GM21529 (cell line): ENCODE measurements at regions not wholly inside any gene's neighbourhood (a gene's known extent, or its start where the extent isn't known, plus 50 kb on each side); places are given as distances from the start of the nearest gene placed in this dataset.
"Not testable (repeated sequence)": the region's sequence is repeated elsewhere in the genome, so short reads cannot be mapped to it uniquely, and the experiment has no call there.

ENCODE experiments used
- ATAC-seq: cut with Tn5 transposase; IDR thresholded peaks from one replicate; pipeline ENCODE4 v1.9.1; 2021; ENCODE audit not compliant: unreplicated experiment

GRCh38 chr20:58043236-58044140 lies 185.0 kb downstream of the ANKRD60 start:
- ATAC-seq = no peak

- ATAC-seq = no peak
Measured at GRCh38 chr20:58042591-58042990, 185.9 kb downstream of the ANKRD60 start.

GRCh38 chr20:58040447-58041290 lies 187.8 kb downstream of the ANKRD60 start:
- ATAC-seq = no peak

- no peak for ATAC-seq
Measured at GRCh38 chr20:58039274-58040092, 189.0 kb downstream of the ANKRD60 start.

GRCh38 chr20:58038123-58038654 lies 190.3 kb downstream of the ANKRD60 start:
- ATAC-seq = no peak

- ATAC-seq = no peak
Measured at GRCh38 chr20:58037631-58038030, 190.8 kb downstream of the ANKRD60 start.

GRCh38 chr20:58033026-58033536 lies 195.4 kb downstream of the ANKRD60 start:
- no peak for ATAC-seq

- no peak for ATAC-seq
Measured at GRCh38 chr20:58032599-58032998, 195.9 kb downstream of the ANKRD60 start.

GRCh38 chr20:58031350-58031749 lies 197.1 kb downstream of the ANKRD60 start:
- ATAC-seq = not testable (repeated sequence)

- ATAC-seq = no peak
Measured at GRCh38 chr20:58028123-58028522, 200.3 kb downstream of the ANKRD60 start.

GRCh38 chr20:58026361-58026760 lies 202.1 kb downstream of the ANKRD60 start:
- no peak for ATAC-seq

- ATAC-seq = no peak
Measured at GRCh38 chr20:58025233-58025632, 203.2 kb downstream of the ANKRD60 start.

- no peak for ATAC-seq
Measured at GRCh38 chr20:58024241-58024721, 204.2 kb downstream of the ANKRD60 start.

GRCh38 chr20:58023781-58024180 lies 204.7 kb downstream of the ANKRD60 start:
- ATAC-seq = no peak

- ATAC-seq = no peak
Measured at GRCh38 chr20:58023346-58023745, 205.1 kb downstream of the ANKRD60 start.

GRCh38 chr20:58022711-58023110 lies 205.7 kb downstream of the ANKRD60 start:
- no peak for ATAC-seq

- no peak for ATAC-seq
Measured at GRCh38 chr20:58021481-58021880, 207.0 kb downstream of the ANKRD60 start.

GRCh38 chr20:58020656-58021454 lies 207.6 kb downstream of the ANKRD60 start:
- no peak for ATAC-seq

- ATAC-seq = no peak
Measured at GRCh38 chr20:58019850-58020625, 208.4 kb downstream of the ANKRD60 start.
